DOHH2 (cell line): ENCODE measurements at regions not wholly inside any gene's neighbourhood (a gene's known extent, or its start where the extent isn't known, plus 50 kb on each side); places are given as distances from the start of the nearest gene placed in this dataset.

Source experiments
- H3F3A ChIP-seq: fragments of 200-600 bp; sonication (generic), shearing (Covaris generic); 2 replicates; pipeline ENCODE4 v1.6.0; 2016; ENCODE audit warnings: antibody characterized with exemption, mild to moderate bottlenecking; ENCODE audit not compliant: control insufficient read depth, insufficient read depth
- H3K27ac ChIP-seq: fragments of 200-600 bp; sonication (generic); 2 replicates; pipeline ENCODE4 v1.5.1; 2014; ENCODE audit warnings: low read depth, mild to moderate bottlenecking, low read length, moderate library complexity
- H3K27me3 ChIP-seq: fragments of 200-600 bp; sonication (generic); 2 replicates; pipeline ENCODE4 v1.6.1; 2014; ENCODE audit warnings: mild to moderate bottlenecking, low read length, mixed read lengths; ENCODE audit not compliant: control insufficient read depth
- H3K36me3 ChIP-seq: fragments of 200-600 bp; sonication (generic); 2 replicates; pipeline ENCODE4 v1.6.1; 2014; ENCODE audit warnings: mild to moderate bottlenecking, low read length, moderate library complexity, mixed read lengths; ENCODE audit not compliant: control insufficient read depth
- H3K4me1 ChIP-seq: fragments of 200-600 bp; sonication (generic); 2 replicates; pipeline ENCODE4 v1.6.1; 2014; ENCODE audit warnings: mild to moderate bottlenecking, low read length, mixed read lengths; ENCODE audit not compliant: control insufficient read depth
- H3K4me2 ChIP-seq: fragments of 200-600 bp; sonication (generic); 2 replicates; pipeline ENCODE4 v1.6.0; 2014; ENCODE audit warnings: mild to moderate bottlenecking, low read length, moderate library complexity
- H3K4me3 ChIP-seq: fragments of 200-600 bp; sonication (generic); 2 replicates; pipeline ENCODE4 v1.5.1; 2014; ENCODE audit warnings: mild to moderate bottlenecking, low read length, mixed read lengths
- H3K79me2 ChIP-seq: fragments of 200-600 bp; sonication (generic); 2 replicates; pipeline ENCODE4 v1.6.1; 2014; ENCODE audit warnings: mild to moderate bottlenecking, low read length, mixed read lengths; ENCODE audit not compliant: control insufficient read depth
- H3K9me2 ChIP-seq: fragments of 200-600 bp; sonication (generic); replicated peaks from 2 replicates; pipeline ENCODE4 v1.6.1; 2014; ENCODE audit warnings: mild to moderate bottlenecking, low read length, mixed read lengths; ENCODE audit not compliant: control insufficient read depth
- H3K9me3 ChIP-seq: fragments of 200-600 bp; sonication (generic); 2 replicates; pipeline ENCODE4 v1.6.1; 2014; ENCODE audit warnings: antibody characterized with exemption, low read length, mixed read lengths; ENCODE audit not compliant: control insufficient read depth, insufficient read depth
- H4K20me1 ChIP-seq: fragments of 200-600 bp; sonication (generic); 2 replicates; pipeline ENCODE4 v1.6.0; 2014; ENCODE audit warnings: low read depth, mild to moderate bottlenecking, antibody characterized with exemption, low read length, moderate library complexity; ENCODE audit not compliant: control insufficient read depth, insufficient read depth
- CTCF ChIP-seq: fragments of 200-600 bp; sonication (generic); IDR thresholded peaks from one replicate; pipeline ENCODE4 v1.5.1; 2014; ENCODE audit warnings: antibody characterized with exemption, mild to moderate bottlenecking, low read depth, low read length; ENCODE audit not compliant: poor library complexity, severe bottlenecking
- EZH2phosphoT487 ChIP-seq: fragments of 200-600 bp; sonication (generic); IDR thresholded peaks from 2 replicates; pipeline ENCODE4 v1.6.1; 2017; ENCODE audit warnings: borderline replicate concordance, mild to moderate bottlenecking, antibody characterized with exemption, low read length, moderate library complexity, mixed read lengths

GRCh38 chr5:4720831-4721230, 419.3 kb upstream of the ADAMTS16 start:
- Histone ChIP-seq H3F3A (no peaks in the 10 kb centered on the region), H3K4me3 (no peak overlapping the region), H4K20me1 (no peaks in the 10 kb centered on the region), H3K36me3 (no peaks in the 10 kb centered on the region), H3K79me2 (no peaks in the 10 kb centered on the region), H3K9me3 (no peaks in the 10 kb centered on the region), H3K4me2 (no peak overlapping the region), H3K4me1 (no peaks in the 10 kb centered on the region), H3K27ac (no peak overlapping the region), H3K27me3 (no peaks in the 10 kb centered on the region), H3K9me2 (no peaks in the 10 kb centered on the region)
- no peak for TF ChIP-seq CTCF
- no peak for TF ChIP-seq EZH2phosphoT487

- Histone ChIP-seq H3K4me3 (no peak overlapping the region), H3K4me1 (no peaks in the 10 kb centered on the region), H3K27ac (no peak overlapping the region)
Observed at GRCh38 chr5:4722886-4723285, 417.2 kb upstream of the ADAMTS16 start.

GRCh38 chr5:4725594-4725993, 414.5 kb upstream of the ADAMTS16 start:
- Histone ChIP-seq H3K4me2 (no peak overlapping the region), H4K20me1 (no peaks in the 10 kb centered on the region), H3K27me3 (no peaks in the 10 kb centered on the region), H3K27ac (no peak overlapping the region), H3K36me3 (no peaks in the 10 kb centered on the region), H3K9me2 (no peaks in the 10 kb centered on the region), H3K9me3 (no peaks in the 10 kb centered on the region), H3F3A (no peaks in the 10 kb centered on the region), H3K4me3 (no peak overlapping the region), H3K79me2 (no peaks in the 10 kb centered on the region), H3K4me1 (no peaks in the 10 kb centered on the region)
- TF ChIP-seq EZH2phosphoT487 (no peak), CTCF (no peak)

More at GRCh38 chr5:4722886-4723285, 417.2 kb upstream of the ADAMTS16 start:
- TF ChIP-seq EZH2phosphoT487 (no peak), CTCF (no peak)
- Histone ChIP-seq H3K36me3 (no peaks in the 10 kb centered on the region), H3K27me3 (no peaks in the 10 kb centered on the region), H3K4me2 (no peak overlapping the region), H3K9me2 (no peaks in the 10 kb centered on the region), H4K20me1 (no peaks in the 10 kb centered on the region), H3F3A (no peaks in the 10 kb centered on the region), H3K79me2 (no peaks in the 10 kb centered on the region), H3K9me3 (no peaks in the 10 kb centered on the region)

GRCh38 chr5:4730279-4730678, 409.9 kb upstream of the ADAMTS16 start:
- no peak overlapping the region for H3K4me2 ChIP-seq
- no peak for TF ChIP-seq CTCF
- H3F3A ChIP-seq, result no peaks in the 10 kb centered on the region
- no peak overlapping the region for H3K27ac ChIP-seq
- H4K20me1 ChIP-seq, result no peaks in the 10 kb centered on the region
- H3K9me3 ChIP-seq, result no peaks in the 10 kb centered on the region
- H3K36me3 ChIP-seq, result no peaks in the 10 kb centered on the region
- H3K79me2 ChIP-seq, result no peaks in the 10 kb centered on the region
- no peaks in the 10 kb centered on the region for H3K4me1 ChIP-seq
- H3K4me3 ChIP-seq, result no peak overlapping the region
- H3K27me3 ChIP-seq, result no peaks in the 10 kb centered on the region
- H3K9me2 ChIP-seq, result no peaks in the 10 kb centered on the region
